ENCODE measurements at regions not wholly inside any gene's neighbourhood (a gene's known extent, or its start where the extent isn't known, plus 50 kb on each side); places are given as distances from the start of the nearest gene placed in this dataset.

- no peaks in the 10 kb centered on the region for H4K20me1 ChIP-seq (ENCODE audit: insufficient read depth, low read length)
- CTCF ChIA-PET (ENCODE audit: unreplicated experiment) = no interaction called here
- H3K36me3 ChIP-seq (ENCODE audit: insufficient read depth, low read length) = no peaks in the 10 kb centered on the region
- no peak overlapping the region for H3K4me2 ChIP-seq (ENCODE audit: low read length)
- POLR2A ChIA-PET = no interaction called here
- 0 out of 2 replicates have a peak, but pooled peaks cover 5% of the 10 kb centered on the region for H3K9me3 ChIP-seq (ENCODE audit: low read length)
- no peaks in the 10 kb centered on the region for H3K79me2 ChIP-seq (ENCODE audit: insufficient read depth, low read depth, low read length)
- intact Hi-C loops (cut with micrococcal nuclease; ENCODE audit: unreplicated experiment) = no loop called here
- no peaks in the 10 kb centered on the region for H3K4me1 ChIP-seq (ENCODE audit: insufficient read depth, low read length, poor library complexity, severe bottlenecking)
- H3K27ac ChIP-seq (ENCODE audit: low read depth, low read length, poor library complexity, severe bottlenecking) = no peak overlapping the region
- no peaks in the 10 kb centered on the region for H3K9me2 ChIP-seq (ENCODE audit: insufficient read depth, low read length)
- no peak overlapping the region for H2AFZ ChIP-seq (ENCODE audit: low read length)
- H3K4me3 ChIP-seq (ENCODE audit: low read depth, low read length, poor library complexity, severe bottlenecking) = no peak overlapping the region
- TF ChIP-seq CTCF (conservative IDR thresholded peaks at IDR 0.05; ENCODE audit: low read length) (no peak), EZH2phosphoT487 (IDR thresholded peaks at IDR 0.05; ENCODE audit: borderline replicate concordance, low read depth, low read length) (no peak)
- no TSS peak for BruUV-seq (replicated peaks)
- DNase-seq (ENCODE audit: low spot score) = no peak
These were observed 159.3 kb downstream of the EDN1 start for GRCh38 chr6:12449447-12449846.

GRCh38 chr6:12450467-12450866 lies 160.3 kb downstream of the EDN1 start:
- Histone ChIP-seq H3K9me3 (ENCODE audit: low read length) (0 out of 2 replicates have a peak, but pooled peaks cover 5% of the 10 kb centered on the region), H4K20me1 (ENCODE audit: insufficient read depth, low read length) (no peaks in the 10 kb centered on the region), H3K27ac (ENCODE audit: low read depth, low read length, poor library complexity, severe bottlenecking) (no peak overlapping the region), H3K36me3 (ENCODE audit: insufficient read depth, low read length) (no peaks in the 10 kb centered on the region), H3K4me3 (ENCODE audit: low read depth, low read length, poor library complexity, severe bottlenecking) (no peak overlapping the region), H3K9me2 (ENCODE audit: insufficient read depth, low read length) (no peaks in the 10 kb centered on the region), H3K4me2 (ENCODE audit: low read length) (no peak overlapping the region), H3K4me1 (ENCODE audit: insufficient read depth, low read length, poor library complexity, severe bottlenecking) (no peaks in the 10 kb centered on the region), H2AFZ (ENCODE audit: low read length) (no peak overlapping the region), H3K79me2 (ENCODE audit: insufficient read depth, low read depth, low read length) (no peaks in the 10 kb centered on the region)
- no peak for DNase-seq (ENCODE audit: low spot score)
- ChIA-PET POLR2A (no interaction called here), CTCF (ENCODE audit: unreplicated experiment) (no interaction called here)
- intact Hi-C loops (cut with micrococcal nuclease; ENCODE audit: unreplicated experiment) = no loop called here
- TF ChIP-seq EZH2phosphoT487 (IDR thresholded peaks at IDR 0.05; ENCODE audit: borderline replicate concordance, low read depth, low read length) (no peak), CTCF (conservative IDR thresholded peaks at IDR 0.05; ENCODE audit: low read length) (no peak)
- no TSS peak for BruUV-seq (replicated peaks)

GRCh38 chr6:12456343-12456742 lies 166.2 kb downstream of the EDN1 start:
- ChIA-PET CTCF (ENCODE audit: unreplicated experiment) (no interaction called here), POLR2A (no interaction called here)
- Histone ChIP-seq H3K36me3 (ENCODE audit: insufficient read depth, low read length) (no peaks in the 10 kb centered on the region), H3K27ac (ENCODE audit: low read depth, low read length, poor library complexity, severe bottlenecking) (no peak overlapping the region), H3K79me2 (ENCODE audit: insufficient read depth, low read depth, low read length) (no peaks in the 10 kb centered on the region), H3K4me3 (ENCODE audit: low read depth, low read length, poor library complexity, severe bottlenecking) (no peak overlapping the region), H3K4me2 (ENCODE audit: low read length) (no peak overlapping the region), H3K4me1 (ENCODE audit: insufficient read depth, low read length, poor library complexity, severe bottlenecking) (no peaks in the 10 kb centered on the region), H3K9me2 (ENCODE audit: insufficient read depth, low read length) (no peaks in the 10 kb centered on the region), H4K20me1 (ENCODE audit: insufficient read depth, low read length) (no peaks in the 10 kb centered on the region), H3K9me3 (ENCODE audit: low read length) (0 out of 2 replicates have a peak, but pooled peaks cover 5% of the 10 kb centered on the region), H2AFZ (ENCODE audit: low read length) (no peak overlapping the region)
- BruUV-seq (replicated peaks) = no TSS peak
- intact Hi-C loops (cut with micrococcal nuclease; ENCODE audit: unreplicated experiment) = no loop called here
- no peak for DNase-seq (ENCODE audit: low spot score)
- no peak for TF ChIP-seq EZH2phosphoT487 (IDR thresholded peaks at IDR 0.05; ENCODE audit: borderline replicate concordance, low read depth, low read length)
- no peak for TF ChIP-seq CTCF (conservative IDR thresholded peaks at IDR 0.05; ENCODE audit: low read length)

All from OCI-LY7 (cell line).